Fibroblast of the aortic adventitia (primary cell): ENCODE measurements at regions not wholly inside any gene's neighbourhood (a gene's known extent, or its start where the extent isn't known, plus 50 kb on each side); places are given as distances from the start of the nearest gene placed in this dataset.

Experiments
- DNase-seq: peaks from one replicate; pipeline ENCODE4 v3.0.0-alpha.2; 2010; ENCODE audit warnings: low read depth
- H3K4me3 ChIP-seq: 2 replicates; pipeline ENCODE4 v1.5.1; 2011; ENCODE audit warnings: low read depth, mild to moderate bottlenecking, control low read depth, low read length, moderate library complexity
- CTCF ChIP-seq: IDR thresholded peaks from 2 replicates; pipeline ENCODE4 v1.5.1; 2011; ENCODE audit warnings: mild to moderate bottlenecking, low read length, control low read depth, inconsistent platforms; ENCODE audit not compliant: insufficient read depth

GRCh38 chr13:64459778-64460177 is 2770.4 kb downstream of the PCDH9 start:
- no peak for DNase-seq
- no peak for TF ChIP-seq CTCF

GRCh38 chr13:64457976-64458375 is 2772.2 kb downstream of the PCDH9 start:
- DNase-seq = peak; percentile 86
- TF ChIP-seq CTCF = no peak

More at GRCh38 chr13:64459778-64460177, 2770.4 kb downstream of the PCDH9 start:
- H3K4me3 ChIP-seq = no peak overlapping the region

GRCh38 chr13:64455124-64455523 is 2775.0 kb downstream of the PCDH9 start:
- no peak overlapping the region for H3K4me3 ChIP-seq
- DNase-seq = no peak
- TF ChIP-seq CTCF = no peak

More at GRCh38 chr13:64457976-64458375, 2772.2 kb downstream of the PCDH9 start:
- no peak overlapping the region for H3K4me3 ChIP-seq

GRCh38 chr13:64453831-64454230 is 2776.3 kb downstream of the PCDH9 start:
- H3K4me3 ChIP-seq = no peak overlapping the region
- no peak for DNase-seq
- no peak for TF ChIP-seq CTCF

GRCh38 chr13:64446372-64446771 is 2783.8 kb downstream of the PCDH9 start:
- DNase-seq = no peak
- H3K4me3 ChIP-seq = no peak overlapping the region
- no peak for TF ChIP-seq CTCF

- no peak for DNase-seq
- no peak for TF ChIP-seq CTCF
- H3K4me3 ChIP-seq = no peak overlapping the region
Measured at GRCh38 chr13:64441740-64442139, 2788.4 kb downstream of the PCDH9 start.

- no peak for DNase-seq
- TF ChIP-seq CTCF = no peak
- H3K4me3 ChIP-seq = no peak overlapping the region
Measured at GRCh38 chr13:64438084-64438483, 2792.1 kb downstream of the PCDH9 start.
